PC-3 (cell line): ENCODE measurements at regions not wholly inside any gene's neighbourhood (a gene's known extent, or its start where the extent isn't known, plus 50 kb on each side); places are given as distances from the start of the nearest gene placed in this dataset.
"Not testable (repeated sequence)": the region's sequence is repeated elsewhere in the genome, so short reads cannot be mapped to it uniquely, and the experiment has no call there.

Source experiments
- EZH2 ChIP-seq: fragments of 300-600 bp; sonication (generic); IDR thresholded peaks from one replicate; pipeline ENCODE4 v1.6.1; 2017; ENCODE audit warnings: antibody characterized with exemption, mild to moderate bottlenecking, low read length; ENCODE audit not compliant: unreplicated experiment
- EZH2phosphoT487 ChIP-seq: fragments of 300-600 bp; sonication (generic); IDR thresholded peaks from 2 replicates; pipeline ENCODE4 v1.6.1; 2018; ENCODE audit warnings: mild to moderate bottlenecking, antibody characterized with exemption, low read length, borderline replicate concordance
- TF ChIP-seq, protein P1 (sequence below): fragments of 300-600 bp; sonication (generic); conservative IDR thresholded peaks from 2 replicates; pipeline ENCODE4 v1.5.1; 2017; ENCODE audit warnings: antibody characterized with exemption, low read depth, mild to moderate bottlenecking, low read length

- TF ChIP-seq, protein P1, sequence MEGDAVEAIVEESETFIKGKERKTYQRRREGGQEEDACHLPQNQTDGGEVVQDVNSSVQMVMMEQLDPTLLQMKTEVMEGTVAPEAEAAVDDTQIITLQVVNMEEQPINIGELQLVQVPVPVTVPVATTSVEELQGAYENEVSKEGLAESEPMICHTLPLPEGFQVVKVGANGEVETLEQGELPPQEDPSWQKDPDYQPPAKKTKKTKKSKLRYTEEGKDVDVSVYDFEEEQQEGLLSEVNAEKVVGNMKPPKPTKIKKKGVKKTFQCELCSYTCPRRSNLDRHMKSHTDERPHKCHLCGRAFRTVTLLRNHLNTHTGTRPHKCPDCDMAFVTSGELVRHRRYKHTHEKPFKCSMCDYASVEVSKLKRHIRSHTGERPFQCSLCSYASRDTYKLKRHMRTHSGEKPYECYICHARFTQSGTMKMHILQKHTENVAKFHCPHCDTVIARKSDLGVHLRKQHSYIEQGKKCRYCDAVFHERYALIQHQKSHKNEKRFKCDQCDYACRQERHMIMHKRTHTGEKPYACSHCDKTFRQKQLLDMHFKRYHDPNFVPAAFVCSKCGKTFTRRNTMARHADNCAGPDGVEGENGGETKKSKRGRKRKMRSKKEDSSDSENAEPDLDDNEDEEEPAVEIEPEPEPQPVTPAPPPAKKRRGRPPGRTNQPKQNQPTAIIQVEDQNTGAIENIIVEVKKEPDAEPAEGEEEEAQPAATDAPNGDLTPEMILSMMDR, result not testable (repeated sequence)
- TF ChIP-seq EZH2, EZH2phosphoT487: not testable (repeated sequence)
These were observed 110.1 kb downstream of the LAT start for GRCh38 chr16:29094729-29095624.
